ENCODE measurements at regions not wholly inside any gene's neighbourhood (a gene's known extent, or its start where the extent isn't known, plus 50 kb on each side); places are given as distances from the start of the nearest gene placed in this dataset.

- no peaks in the 10 kb centered on the region for H3K27me3 ChIP-seq (ENCODE audit: control insufficient read depth in 3 of 3, insufficient read depth in 3 of 3, low read length in 2 of 3)
- no peak for DNase-seq
- H3K27ac ChIP-seq (ENCODE audit: low read depth in 1 of 2, low read length in 1 of 2), result no peak overlapping the region
- TF ChIP-seq CTCF (IDR thresholded peaks at IDR 0.05; ENCODE audit: control extremely low read depth, extremely low read depth), result no peak
- no peak overlapping the region for H3K9ac ChIP-seq (ENCODE audit: insufficient read depth in 1 of 2, low read length in 2 of 2)
- peaks cover 0 to 18% (median 0%) of the 10 kb centered on the region in 5 donors for H3K4me1 ChIP-seq (ENCODE audit: control insufficient read depth in 5 of 5, insufficient read depth in 5 of 5, low read length in 5 of 5)
- WGBS, 2 donors, result 93 to 96% methylated on average over 4 of the region's 4 CpGs
- no peak overlapping the region for H3K4me3 ChIP-seq
- no peaks in the 10 kb centered on the region for H3K36me3 ChIP-seq (ENCODE audit: control insufficient read depth in 4 of 4, insufficient read depth in 4 of 4, low read length in 4 of 4)
- no peaks in the 10 kb centered on the region for H3K9me3 ChIP-seq (ENCODE audit: control insufficient read depth in 4 of 4, insufficient read depth in 3 of 4, low read length in 3 of 4)
- no peak for ATAC-seq (ENCODE audit: insufficient read depth, low FRiP score)
These were observed 330.3 kb upstream of the PRDM1 start for GRCh38 chr6:105755885-105756284.

- no peak for TF ChIP-seq CTCF (IDR thresholded peaks at IDR 0.05; ENCODE audit: control extremely low read depth, extremely low read depth)
- Histone ChIP-seq H3K9ac (ENCODE audit: insufficient read depth in 1 of 2, low read length in 2 of 2) (no peak overlapping the region), H3K27ac (ENCODE audit: low read depth in 1 of 2, low read length in 1 of 2) (no peak overlapping the region), H3K4me1 (ENCODE audit: control insufficient read depth in 5 of 5, insufficient read depth in 5 of 5, low read length in 5 of 5) (peaks cover 0 to 11% (median 0%) of the 10 kb centered on the region in 5 donors), H3K36me3 (ENCODE audit: control insufficient read depth in 4 of 4, insufficient read depth in 4 of 4, low read length in 4 of 4) (no peaks in the 10 kb centered on the region), H3K4me3 (no peak overlapping the region), H3K27me3 (ENCODE audit: control insufficient read depth in 3 of 3, insufficient read depth in 3 of 3, low read length in 2 of 3) (no peaks in the 10 kb centered on the region), H3K9me3 (ENCODE audit: control insufficient read depth in 4 of 4, insufficient read depth in 3 of 4, low read length in 3 of 4) (peaks cover 0 to 2% (median 0%) of the 10 kb centered on the region in 4 donors)
- DNase-seq, result peak; percentile 39 to 91 (median 79)
- ATAC-seq (ENCODE audit: insufficient read depth, low FRiP score), result no peak
- 64 to 76% methylated on average over 6 of the region's 6 CpGs for WGBS, 2 donors
These were observed 332.4 kb upstream of the PRDM1 start for GRCh38 chr6:105753620-105754211.

GRCh38 chr6:105753207-105753606 lies 332.9 kb upstream of the PRDM1 start:
- 90 to 96% methylated on average over 8 of the region's 8 CpGs for WGBS, 2 donors
- Histone ChIP-seq H3K4me3 (no peak overlapping the region), H3K9ac (ENCODE audit: insufficient read depth in 1 of 2, low read length in 2 of 2) (no peak overlapping the region), H3K4me1 (ENCODE audit: control insufficient read depth in 5 of 5, insufficient read depth in 5 of 5, low read length in 5 of 5) (peaks cover 0 to 11% (median 0%) of the 10 kb centered on the region in 5 donors), H3K36me3 (ENCODE audit: control insufficient read depth in 4 of 4, insufficient read depth in 4 of 4, low read length in 4 of 4) (no peaks in the 10 kb centered on the region), H3K27ac (ENCODE audit: low read depth in 1 of 2, low read length in 1 of 2) (no peak overlapping the region), H3K9me3 (ENCODE audit: control insufficient read depth in 4 of 4, insufficient read depth in 3 of 4, low read length in 3 of 4) (peaks cover 0 to 2% (median 0%) of the 10 kb centered on the region in 4 donors), H3K27me3 (ENCODE audit: control insufficient read depth in 3 of 3, insufficient read depth in 3 of 3, low read length in 2 of 3) (no peaks in the 10 kb centered on the region)
- no peak for DNase-seq
- TF ChIP-seq CTCF (IDR thresholded peaks at IDR 0.05; ENCODE audit: control extremely low read depth, extremely low read depth), result no peak
- ATAC-seq (ENCODE audit: insufficient read depth, low FRiP score), result no peak

GRCh38 chr6:105750089-105750488 lies 336.0 kb upstream of the PRDM1 start:
- Histone ChIP-seq H3K9ac (ENCODE audit: insufficient read depth in 1 of 2, low read length in 2 of 2) (no peak overlapping the region), H3K27me3 (ENCODE audit: control insufficient read depth in 3 of 3, insufficient read depth in 3 of 3, low read length in 2 of 3) (no peaks in the 10 kb centered on the region), H3K27ac (ENCODE audit: low read depth in 1 of 2, low read length in 1 of 2) (no peak overlapping the region), H3K36me3 (ENCODE audit: control insufficient read depth in 4 of 4, insufficient read depth in 4 of 4, low read length in 4 of 4) (no peaks in the 10 kb centered on the region), H3K4me3 (no peak overlapping the region), H3K4me1 (ENCODE audit: control insufficient read depth in 5 of 5, insufficient read depth in 5 of 5, low read length in 5 of 5) (peaks cover 0 to 11% (median 0%) of the 10 kb centered on the region in 5 donors), H3K9me3 (ENCODE audit: control insufficient read depth in 4 of 4, insufficient read depth in 3 of 4, low read length in 3 of 4) (peaks cover 0 to 2% (median 0%) of the 10 kb centered on the region in 4 donors)
- no peak for DNase-seq
- TF ChIP-seq CTCF (IDR thresholded peaks at IDR 0.05; ENCODE audit: control extremely low read depth, extremely low read depth), result no peak
- 91 to 94% methylated on average over 3 of the region's 3 CpGs for WGBS, 2 donors
- ATAC-seq (ENCODE audit: insufficient read depth, low FRiP score), result no peak
